Kasumi-1 (cell line): ENCODE measurements at regions not wholly inside any gene's neighbourhood (a gene's known extent, or its start where the extent isn't known, plus 50 kb on each side); places are given as distances from the start of the nearest gene placed in this dataset.

Experiments used
- DNase-seq, 2 experiments: peaks; one replicate each; lab custom pipeline; 2025; lab: John Stamatoyannopoulos, UW

DNA sequence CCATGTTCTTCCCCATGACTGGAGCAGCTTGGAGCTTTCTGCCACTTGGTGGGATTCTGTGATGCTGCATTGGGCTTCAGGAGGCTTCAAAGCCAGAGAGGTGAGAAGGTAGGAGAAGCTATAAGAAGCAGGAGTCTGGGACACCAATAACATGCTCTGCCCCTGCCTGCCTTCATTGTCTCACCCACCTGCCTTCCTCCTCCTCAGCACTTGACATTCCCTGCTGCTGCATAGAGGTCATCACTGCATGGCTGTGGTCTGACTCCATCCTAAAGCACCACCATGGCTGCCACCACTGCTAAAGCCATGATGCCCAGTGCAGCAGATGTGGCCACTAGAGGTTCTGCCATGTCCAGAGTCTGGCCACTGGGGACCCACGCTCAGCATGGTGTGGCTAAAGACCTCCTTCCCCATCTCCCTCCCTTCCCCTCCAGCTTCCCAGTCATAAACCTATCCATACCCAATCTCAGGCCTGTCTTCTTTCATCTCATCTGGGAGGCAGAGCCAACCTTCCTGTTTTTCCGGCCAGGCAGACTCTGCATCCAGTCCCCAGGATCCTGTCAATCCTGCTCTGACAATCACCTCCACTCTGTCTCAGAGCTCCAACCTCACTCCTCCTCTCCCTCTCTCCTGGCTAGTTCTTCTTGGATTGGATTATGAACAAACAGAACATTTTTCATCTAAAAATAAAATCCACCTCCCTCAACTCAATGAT is 285.1 kb upstream of the POU3F1 start:
- no peak for DNase-seq

DNA sequence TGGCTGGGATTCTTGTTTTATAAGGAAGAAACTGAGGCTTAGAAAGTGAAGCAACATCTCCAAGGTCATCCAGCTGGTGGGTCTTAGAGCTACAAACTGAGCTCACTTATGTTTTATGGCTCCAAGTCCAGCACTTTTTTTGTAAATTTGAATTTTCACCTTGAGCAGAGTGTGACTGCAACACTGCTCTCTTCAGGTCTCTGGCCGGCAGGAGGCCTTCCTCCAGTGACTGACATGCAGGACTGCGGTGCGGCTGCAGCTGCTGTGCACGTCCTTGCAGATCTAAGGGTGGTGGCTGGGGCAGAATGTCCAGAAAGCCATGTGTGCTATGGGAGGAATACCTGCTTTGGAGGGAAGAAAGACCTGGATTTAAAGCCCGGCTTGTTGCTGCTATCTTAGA is 284.2 kb upstream of the POU3F1 start:
- DNase-seq = no peak

DNA sequence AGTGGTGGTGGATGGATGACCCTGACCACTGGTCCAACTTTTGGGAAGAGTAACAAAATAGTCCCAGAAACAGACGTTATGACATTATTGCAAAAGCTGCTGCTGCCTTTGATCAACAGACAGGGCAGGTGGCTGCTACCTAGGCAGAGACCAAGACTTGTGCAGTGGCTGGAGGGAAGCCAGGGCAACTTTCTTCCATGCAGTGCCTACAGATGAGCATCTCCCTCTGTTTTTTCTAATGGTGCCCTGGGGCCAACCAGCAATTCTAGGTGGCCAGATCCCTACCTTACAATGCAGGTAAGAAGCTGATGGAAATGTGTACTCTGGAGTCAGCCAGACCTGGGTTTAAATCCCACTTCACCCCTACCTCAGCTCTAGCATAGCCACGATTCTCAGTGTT is 283.1 kb upstream of the POU3F1 start:
- DNase-seq = no peak

DNA sequence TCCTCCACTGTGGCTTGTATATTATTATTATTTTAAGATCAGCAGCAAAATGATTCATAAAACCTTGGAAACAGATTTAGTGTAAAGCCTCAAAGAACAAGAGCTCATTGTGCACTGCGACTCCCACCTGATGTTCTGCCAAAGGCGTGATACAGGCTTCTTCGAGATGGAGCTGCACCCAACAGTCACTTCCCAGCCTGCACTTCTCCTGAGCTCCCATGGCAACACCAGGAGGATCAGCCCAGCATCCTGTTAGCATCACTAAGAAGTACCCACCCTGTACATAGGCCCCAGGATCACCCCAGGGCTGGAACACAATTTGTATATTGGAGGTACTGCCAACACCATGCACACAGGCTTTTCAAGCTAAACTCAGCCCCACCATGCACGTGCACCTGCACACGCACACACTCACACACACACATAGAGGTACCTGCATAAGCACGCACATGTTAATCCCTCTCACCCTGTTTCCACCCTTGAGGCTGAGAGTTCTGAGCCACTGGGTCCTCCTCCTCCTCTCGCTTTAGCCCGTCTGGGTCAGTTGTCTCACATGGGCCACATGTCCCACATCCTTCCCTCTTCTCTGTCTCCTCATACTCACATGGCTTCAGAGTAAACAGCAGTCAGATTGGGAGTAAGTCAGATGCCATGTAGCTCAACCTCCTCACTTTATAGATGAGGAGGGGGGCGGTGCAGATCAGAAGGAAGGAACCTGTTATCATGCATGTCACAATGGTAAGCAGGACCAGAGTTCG is 281.9 kb upstream of the POU3F1 start:
- no peak for DNase-seq

DNA sequence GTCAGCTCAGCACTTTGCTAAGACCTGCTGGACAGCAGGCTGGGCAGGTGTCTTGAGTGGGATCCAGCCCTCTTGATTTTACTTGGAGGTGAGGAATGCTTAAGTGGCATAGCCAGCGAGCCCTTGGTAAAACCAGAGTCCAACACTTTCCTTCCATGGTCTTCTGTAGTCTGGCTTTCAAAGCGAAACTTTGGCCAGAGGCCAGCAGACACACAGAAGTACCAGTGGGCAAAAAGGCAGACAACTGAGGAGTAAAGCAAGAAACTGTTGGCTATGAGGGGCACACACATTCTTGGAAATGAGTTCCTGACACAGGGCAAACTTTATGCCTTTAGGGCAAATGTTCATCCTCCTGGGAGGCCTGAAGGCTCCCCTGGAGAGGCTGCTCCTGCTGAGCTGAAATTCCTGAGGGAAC is 281.0 kb upstream of the POU3F1 start:
- no peak for DNase-seq

DNA sequence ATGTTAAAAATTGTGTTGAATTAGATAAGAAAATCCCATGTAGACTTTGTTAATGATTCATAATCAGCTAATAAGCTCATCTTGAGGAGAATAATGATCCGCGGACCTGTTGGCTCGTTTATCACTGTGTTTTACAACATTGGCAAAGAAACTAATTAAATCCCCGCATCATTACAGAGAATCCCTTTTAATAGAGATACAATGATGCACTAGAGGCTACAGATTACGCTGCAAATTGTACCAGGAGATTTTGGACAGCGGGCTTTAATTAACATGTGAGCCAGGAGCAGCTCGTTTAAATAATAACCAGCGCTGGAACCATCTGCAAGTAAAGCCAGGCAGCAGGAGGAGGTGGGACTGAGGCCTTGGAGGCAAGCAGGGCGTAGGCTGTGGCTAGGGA is 280.3 kb upstream of the POU3F1 start:
- no peak for DNase-seq

DNA sequence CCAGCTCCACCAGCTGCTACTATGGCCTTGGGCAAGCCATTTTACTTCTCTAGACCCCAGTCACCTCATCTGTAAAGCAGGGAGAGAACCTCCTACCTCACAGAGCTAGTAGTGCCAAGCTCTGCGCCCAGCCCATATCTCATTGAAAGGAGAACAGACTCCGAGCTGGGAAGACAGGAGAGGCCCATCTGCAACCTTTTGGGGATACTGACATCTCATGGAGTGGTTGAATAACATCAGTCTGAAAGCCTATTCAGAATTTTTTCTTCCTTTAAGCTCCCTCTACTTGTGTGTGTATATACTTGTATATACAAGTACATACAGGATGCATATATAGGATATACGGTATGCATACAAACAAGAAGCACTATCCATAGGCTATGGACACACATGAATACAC is 279.5 kb upstream of the POU3F1 start:
- DNase-seq = no peak

DNA sequence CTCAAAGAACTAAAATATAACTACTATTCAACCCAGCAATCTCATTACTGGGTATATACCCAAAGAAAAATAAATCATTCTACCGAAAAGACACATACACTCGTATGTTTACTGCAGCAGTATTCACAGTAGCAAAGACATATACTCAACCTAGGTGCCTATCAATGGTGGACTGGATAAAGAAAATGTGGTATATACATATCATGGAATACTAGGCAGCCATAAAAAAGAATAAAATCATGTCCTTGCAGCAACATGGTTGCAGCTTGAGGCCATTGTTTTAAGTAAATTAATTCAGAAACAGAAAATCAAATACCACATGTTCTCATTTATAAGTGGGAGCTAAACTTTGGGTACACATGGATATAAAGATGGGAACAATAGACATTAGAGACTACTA is 266.2 kb upstream of the POU3F1 start:
- DNase-seq = no peak

DNA sequence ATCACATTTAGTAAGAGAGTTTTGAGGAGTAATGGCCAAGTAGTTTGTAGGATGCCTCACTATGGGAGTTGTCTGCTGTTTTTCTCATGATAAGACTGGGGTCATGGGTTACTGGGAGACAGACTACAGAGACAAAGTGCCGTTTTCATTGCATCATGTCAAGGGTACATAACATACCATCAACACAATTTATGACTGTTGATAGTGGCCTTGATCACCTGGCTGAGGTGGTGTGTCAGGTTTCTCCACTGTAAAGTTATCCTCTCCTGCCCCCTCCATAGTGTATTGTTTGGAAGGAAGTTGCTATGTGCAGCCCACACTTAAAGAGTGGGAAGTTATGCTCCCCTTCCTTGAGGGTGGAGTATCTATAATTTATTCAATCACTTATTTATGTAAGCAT is 263.5 kb upstream of the POU3F1 start:
- DNase-seq = no peak

DNA sequence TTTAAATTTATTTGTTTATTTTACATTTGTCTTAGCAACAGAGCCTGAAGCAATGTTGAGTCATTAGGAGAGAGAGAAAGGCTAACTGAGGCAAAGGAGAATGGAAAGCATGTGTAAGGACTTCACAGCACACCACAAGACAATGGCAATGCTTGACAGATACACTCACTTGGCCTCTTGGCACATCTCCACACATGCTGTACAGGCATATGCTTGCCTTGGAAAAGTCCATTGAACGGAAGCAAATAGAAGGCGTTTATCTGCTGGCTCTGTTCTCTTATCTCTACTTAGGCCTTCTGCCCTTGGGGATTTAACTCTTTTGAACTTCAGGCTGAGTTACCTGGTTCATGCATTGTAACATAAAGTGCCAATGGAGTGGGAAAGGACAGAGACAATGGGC is 262.2 kb upstream of the POU3F1 start:
- DNase-seq = no peak

DNA sequence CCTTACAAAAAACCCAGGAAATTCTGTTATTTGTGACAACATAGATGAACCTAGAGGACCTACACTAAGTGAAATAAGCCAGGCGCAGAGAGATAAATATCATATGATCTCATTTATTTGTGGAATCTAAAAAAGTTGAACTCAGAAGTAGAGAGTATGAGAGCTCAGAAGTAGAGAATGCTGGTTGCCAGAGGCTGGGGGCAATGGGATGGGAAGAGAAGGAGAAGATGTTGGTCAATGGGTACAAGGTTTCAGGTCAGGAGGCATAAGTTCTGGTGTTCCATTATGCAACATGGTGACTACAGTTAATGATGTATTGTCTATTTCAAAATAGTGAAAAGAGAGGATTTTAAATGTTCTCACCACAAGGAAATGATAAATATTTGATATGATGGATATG is 259.1 kb upstream of the POU3F1 start:
- DNase-seq = no peak

DNA sequence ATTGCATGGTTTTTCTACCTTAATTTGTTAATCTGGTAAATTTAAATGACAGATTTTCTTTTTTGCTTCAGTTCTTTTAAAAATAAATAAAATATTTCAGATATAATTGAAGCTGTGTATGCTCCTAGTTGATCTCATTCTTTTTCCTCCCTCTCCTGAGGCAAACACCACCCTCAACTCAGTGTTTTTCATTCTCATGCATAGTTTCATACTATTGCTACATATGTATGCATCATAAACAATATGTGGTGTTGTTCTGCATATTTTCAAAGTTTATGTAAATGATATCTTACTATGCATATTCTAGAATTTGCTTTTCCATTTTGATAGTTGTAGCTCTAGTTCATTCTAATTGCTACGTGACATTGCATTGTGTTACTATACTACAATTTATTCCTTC is 257.2 kb upstream of the POU3F1 start:
- no peak for DNase-seq

DNA sequence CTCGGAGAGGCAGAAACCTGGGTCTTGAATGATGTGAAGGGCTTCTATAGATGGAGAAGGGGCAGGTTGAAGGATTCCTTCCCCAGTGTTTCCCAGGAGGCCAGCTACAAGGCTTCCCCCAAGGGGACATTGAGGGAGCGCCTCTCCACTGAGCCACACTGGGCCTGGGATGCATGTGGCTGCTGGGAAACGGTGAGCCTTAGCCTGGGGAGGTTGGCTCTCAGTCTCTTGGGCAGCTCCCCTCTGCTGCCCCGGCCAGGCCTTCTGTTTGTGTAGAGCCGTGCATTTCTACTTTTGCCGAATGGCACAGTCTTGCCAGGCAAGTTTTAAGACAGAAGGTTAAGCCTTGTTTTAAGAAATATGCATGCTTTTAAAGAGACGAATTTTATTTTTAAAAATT is 254.4 kb upstream of the POU3F1 start:
- DNase-seq = no peak

DNA sequence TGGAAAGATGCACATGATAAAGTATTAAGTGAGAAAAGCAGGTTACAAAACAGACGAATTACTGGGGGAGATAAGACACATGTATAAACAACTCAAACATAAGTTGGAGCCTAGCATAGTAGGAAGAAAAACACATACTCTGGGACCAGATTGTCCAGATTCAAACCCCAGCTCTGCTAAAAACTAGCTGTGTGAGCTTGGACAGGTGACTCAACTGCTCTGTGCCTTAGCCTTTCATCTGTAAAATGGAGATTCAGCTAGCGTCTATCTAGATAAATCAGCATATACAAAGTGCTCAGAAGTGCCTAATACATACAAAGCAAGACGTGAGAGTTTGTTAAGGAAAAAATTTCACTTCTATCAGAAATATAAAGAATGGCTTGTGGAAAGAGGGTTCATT is 254.0 kb upstream of the POU3F1 start:
- DNase-seq = no peak

DNA sequence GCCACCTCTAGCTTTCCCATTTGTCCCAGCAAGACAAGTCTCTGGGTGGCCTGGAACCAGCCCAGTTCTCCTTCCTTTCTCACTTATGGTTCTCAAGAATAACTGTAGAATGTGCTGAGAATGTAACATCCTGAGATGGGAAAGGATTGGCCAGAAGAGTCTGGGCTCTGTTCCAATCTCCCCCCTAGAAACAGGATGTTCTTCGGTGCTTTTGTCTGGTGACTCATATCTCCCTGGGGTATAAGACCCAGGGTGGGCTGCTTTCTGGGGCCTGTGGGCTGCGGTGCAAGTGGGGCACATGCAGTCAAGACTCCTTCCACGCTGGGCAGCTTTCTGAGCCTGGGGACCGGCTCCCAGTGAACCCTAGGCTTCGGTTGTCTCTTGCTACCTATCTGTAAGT is 251.2 kb upstream of the POU3F1 start:
- no peak for DNase-seq

DNA sequence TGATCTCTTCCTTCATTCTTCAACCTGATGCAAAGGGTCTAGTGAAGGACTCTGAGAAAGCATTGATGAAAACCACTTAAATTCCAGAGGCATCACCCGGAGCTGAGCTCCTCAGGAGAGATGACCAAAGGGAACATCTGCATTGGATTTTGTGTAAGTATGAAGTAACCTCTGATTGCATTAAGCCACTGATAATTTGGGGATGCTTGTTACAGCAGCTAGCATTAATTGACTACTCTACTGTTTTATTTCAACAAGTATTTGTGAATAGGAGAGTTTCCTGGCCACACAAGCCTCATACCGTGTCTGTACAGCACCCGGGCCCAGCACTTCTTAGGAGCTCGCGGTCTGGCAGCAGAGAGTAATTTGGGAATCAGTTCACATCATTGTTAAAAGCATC is 250.7 kb upstream of the POU3F1 start:
- DNase-seq = no peak

DNA sequence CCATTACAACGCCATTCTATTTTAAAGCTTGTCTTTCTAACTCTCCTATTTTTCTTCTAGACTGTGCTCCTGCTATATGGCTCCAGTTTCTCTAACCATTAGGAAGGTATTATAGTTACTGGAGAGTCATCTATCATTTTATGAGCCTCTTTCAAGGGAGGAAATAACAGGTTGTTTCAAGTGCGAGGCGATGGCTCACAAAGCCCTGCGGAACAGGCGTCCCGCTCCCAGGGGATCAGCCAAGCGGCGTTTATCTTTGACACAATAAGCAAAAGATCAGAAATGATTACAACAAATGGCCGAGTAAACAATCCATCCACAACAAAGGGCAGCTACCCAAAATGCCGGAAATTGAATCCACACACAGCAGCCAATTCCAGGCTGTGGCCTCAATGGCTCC is 249.5 kb upstream of the POU3F1 start:
- no peak for DNase-seq

DNA sequence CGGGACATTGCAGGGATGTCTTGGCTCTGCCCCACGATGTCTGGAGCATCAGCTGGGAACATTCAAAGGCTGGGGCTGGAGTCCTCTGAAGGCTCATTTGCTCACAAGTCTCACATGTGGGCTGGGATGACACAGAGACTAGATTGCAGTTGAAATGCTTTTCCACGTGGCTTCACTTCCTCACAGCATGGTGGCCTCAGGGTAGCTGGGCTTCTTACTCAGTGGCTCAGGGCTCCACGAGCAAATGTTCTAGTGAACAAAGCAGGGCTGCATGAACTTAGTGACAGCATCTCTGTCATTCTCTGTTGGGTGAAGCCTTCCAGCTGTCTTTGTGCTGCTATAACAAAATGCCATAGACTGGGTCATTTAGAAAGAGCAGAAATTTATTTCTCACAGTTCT is 247.0 kb upstream of the POU3F1 start:
- DNase-seq = no peak

DNA sequence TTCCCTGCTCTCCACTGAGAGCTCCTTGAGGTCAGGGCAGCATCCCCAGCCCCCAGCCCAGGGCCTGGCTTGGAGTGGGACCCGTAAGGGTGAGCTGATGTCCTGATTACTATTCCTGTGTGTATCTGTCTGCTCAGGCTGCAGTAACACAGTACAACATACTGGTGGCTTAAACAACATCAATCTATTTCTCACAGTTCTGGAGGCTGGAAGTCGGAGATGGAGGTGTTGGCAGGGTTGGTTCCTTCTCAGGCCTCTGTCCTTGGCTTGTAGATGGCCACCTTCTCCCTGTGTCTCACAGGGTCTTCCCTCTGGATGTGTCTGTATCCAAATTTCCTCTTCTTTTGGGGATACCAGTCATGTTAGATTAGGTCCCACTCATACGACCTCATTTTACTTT is 246.4 kb upstream of the POU3F1 start:
- DNase-seq = no peak

DNA sequence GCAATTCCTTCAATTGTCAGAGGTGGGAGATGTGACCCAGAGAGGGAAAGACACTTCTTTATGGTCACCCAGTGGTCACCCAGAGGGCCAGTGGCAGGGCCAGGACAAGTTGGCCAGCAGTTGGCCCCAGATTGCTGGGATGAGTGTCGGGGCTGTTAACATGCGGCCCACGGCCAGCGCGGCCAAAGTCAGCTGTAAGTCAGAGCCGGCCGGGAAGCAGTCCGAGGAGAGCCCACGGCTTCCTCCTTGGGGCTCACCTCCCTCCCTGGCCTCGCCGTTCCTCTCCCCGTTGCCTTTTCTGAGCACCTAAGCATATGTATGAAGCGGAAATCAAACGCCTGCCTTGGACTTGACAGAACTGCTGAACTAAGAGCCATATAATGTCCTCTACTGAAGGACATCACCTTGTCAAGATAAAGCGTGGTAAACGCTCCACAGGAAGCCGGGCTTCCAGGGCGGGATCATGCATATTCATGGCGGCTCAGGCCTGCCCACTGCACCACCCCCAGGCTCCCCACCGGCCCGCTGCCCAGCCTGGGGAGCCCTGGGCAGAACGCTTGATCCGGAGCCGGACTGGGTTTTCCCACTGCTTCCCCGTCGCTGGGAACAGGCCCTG is 245.4 kb upstream of the POU3F1 start:
- no peak for DNase-seq

DNA sequence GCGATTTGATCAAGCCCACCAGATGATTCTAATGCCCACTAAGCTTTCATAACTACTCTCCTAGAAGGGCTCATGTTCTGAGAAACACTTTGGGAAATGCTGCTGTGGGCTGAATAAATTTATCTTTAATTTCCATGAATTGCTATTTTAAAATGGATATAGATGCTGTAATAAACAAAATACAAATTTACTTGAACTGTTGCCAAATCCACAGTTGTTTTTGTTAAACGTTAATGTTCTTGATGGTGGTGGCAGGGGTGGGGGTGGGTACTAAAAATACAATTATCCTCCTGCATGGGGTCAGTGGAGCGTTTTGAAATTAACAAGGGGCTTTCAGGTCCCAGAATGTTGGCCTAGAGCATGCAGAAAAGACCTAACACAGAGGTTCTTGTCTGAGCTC is 244.7 kb upstream of the POU3F1 start:
- no peak for DNase-seq

DNA sequence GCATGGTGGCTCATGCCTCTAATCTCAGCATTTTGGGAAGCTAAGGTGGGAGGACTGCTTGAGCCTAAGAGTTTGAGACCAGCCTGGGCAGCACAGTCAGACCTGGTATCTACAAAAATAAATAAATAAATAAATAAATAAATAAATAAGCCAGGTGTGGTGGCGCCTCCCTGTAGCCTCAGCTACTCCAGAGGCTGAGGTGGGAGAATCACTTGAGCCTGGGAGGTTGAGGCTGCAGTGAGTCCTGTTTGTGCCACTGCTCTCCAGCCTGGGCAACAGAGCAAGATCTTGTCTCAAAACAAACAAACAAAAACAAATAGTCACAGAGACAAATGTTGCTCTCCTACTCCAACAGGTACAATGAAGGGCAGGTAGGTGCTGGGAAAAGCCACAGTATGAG is 242.4 kb upstream of the POU3F1 start:
- DNase-seq = no peak

DNA sequence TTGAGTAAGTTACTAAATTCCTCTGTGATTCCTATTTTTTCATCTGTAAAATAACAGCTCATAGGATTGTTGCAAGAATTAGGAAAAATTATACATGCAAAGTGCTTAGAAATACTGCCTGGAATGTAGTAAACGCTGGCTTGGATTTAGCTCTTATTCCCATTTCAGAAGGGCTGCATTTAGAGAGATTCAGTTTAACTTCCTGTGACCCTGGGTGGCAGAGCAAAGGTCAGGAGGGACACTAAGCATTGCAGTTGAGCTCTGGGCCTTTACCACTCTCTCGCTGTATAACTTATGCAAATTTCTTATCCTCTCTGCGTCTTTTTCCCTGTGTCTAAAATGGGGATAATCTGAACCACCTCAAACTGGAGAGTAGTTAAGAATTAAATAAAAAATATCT is 241.0 kb upstream of the POU3F1 start:
- DNase-seq = no peak

DNA sequence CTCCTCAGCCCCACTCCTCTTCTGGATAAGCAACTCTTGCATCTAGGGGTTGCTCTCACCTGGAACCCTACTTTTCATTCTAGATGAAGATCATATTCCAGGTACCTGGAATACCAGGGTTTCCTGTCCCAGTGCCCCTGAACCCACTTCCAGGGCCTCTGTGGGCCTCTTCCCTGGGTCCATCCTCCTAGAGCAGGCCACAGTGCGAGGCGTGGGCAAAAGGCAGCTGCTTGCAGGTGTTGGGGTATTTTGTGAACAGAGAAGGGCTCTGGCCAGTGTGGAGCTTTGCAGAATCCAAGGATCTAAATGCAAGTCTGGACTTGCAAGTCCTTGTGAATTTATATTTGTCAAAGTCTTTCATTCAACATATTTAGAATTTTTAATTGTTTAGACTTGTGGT is 240.4 kb upstream of the POU3F1 start:
- no peak for DNase-seq
